Activated CD8-positive, alpha-beta memory T cell treated with anti-CD3 and anti-CD28 coated beads, Interleukin-2, amount 10 ng/mL, durations not matched to agents 7 days and 5 days (primary cell): ENCODE measurements at regions not wholly inside any gene's neighbourhood (a gene's known extent, or its start where the extent isn't known, plus 50 kb on each side); places are given as distances from the start of the nearest gene placed in this dataset.
"Not testable (repeated sequence)": the region's sequence is repeated elsewhere in the genome, so short reads cannot be mapped to it uniquely, and the experiment has no call there.

Source experiments
- ATAC-seq: fragments of 150-1000 bp; cut with Tn5 transposase; one replicate; pipeline ENCODE4 v1.10.0; 2021; ENCODE audit warnings: moderate library complexity
- CTCF ChIA-PET: fragments of 350-600 bp; sonication (Branson Sonifier 250); formaldehyde crosslinking; loops from one replicate; lab custom pipeline; 2021; ENCODE audit warnings: antibody characterized with exemption; lab: Charles Lee
- DNase-seq: peaks from one replicate; pipeline ENCODE4 v3.0.0-alpha.2; 2020
- H3K27ac Mint-ChIP-seq: one replicate; pipeline ENCODE4 v1.8.0; 2021; ENCODE audit warnings: mild to moderate bottlenecking, mixed read lengths
- H3K27me3 Mint-ChIP-seq: one replicate; pipeline ENCODE4 v1.8.0; 2021; ENCODE audit warnings: mixed read lengths
- H3K36me3 Mint-ChIP-seq: one replicate; pipeline ENCODE4 v1.8.0; 2021; ENCODE audit warnings: mild to moderate bottlenecking, mixed read lengths
- H3K4me1 Mint-ChIP-seq: one replicate; pipeline ENCODE4 v1.8.0; 2021; ENCODE audit warnings: mixed read lengths
- H3K4me3 Mint-ChIP-seq: one replicate; pipeline ENCODE4 v1.8.0; 2021; ENCODE audit warnings: mild to moderate bottlenecking, moderate library complexity, mixed read lengths
- H3K9me3 Mint-ChIP-seq: one replicate; pipeline ENCODE4 v1.8.0; 2022; ENCODE audit warnings: low read depth, mixed read lengths

GRCh38 chr7:50943482-50943881 lies 160.8 kb upstream of the GRB10 start:
- no peak for ATAC-seq
- CTCF ChIA-PET, result no interaction called here
- peaks cover 3% of the 10 kb centered on the region for H3K27me3 Mint-ChIP-seq
- H3K4me3 Mint-ChIP-seq, result no peak overlapping the region
- DNase-seq, result no peak
- H3K27ac Mint-ChIP-seq, result no peak overlapping the region
- H3K36me3 Mint-ChIP-seq, result no peaks in the 10 kb centered on the region
- no peaks in the 10 kb centered on the region for H3K9me3 Mint-ChIP-seq
- no peaks in the 10 kb centered on the region for H3K4me1 Mint-ChIP-seq

GRCh38 chr7:50941525-50941924 lies 158.8 kb upstream of the GRB10 start:
- no peaks in the 10 kb centered on the region for H3K36me3 Mint-ChIP-seq
- no peak overlapping the region for H3K27ac Mint-ChIP-seq
- H3K27me3 Mint-ChIP-seq, result no peaks in the 10 kb centered on the region
- H3K9me3 Mint-ChIP-seq, result no peaks in the 10 kb centered on the region
- DNase-seq (no peak), ATAC-seq (no peak)
- H3K4me3 Mint-ChIP-seq, result no peak overlapping the region
- no peaks in the 10 kb centered on the region for H3K4me1 Mint-ChIP-seq
- CTCF ChIA-PET, result no interaction called here

DNA sequence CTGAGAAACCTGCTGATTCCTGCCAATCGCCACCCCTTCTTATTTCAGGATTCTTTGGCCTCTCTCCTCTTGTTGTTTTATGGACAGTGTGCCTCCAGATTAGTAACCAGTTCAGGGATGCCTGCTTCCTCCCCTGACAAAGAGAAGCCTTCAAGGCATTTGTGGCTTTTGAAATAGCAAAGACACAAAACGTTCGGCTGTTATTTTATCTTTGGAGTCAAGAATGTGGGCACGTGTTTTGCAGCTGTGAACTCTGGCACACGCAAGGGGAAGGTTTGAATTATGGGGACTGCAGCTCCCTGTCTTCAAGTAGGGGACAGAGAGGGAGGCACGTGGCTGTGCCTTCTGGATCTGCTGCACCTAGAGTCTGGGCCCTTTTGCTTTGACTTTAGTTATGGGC lies 157.9 kb upstream of the GRB10 start:
- no peaks in the 10 kb centered on the region for H3K9me3 Mint-ChIP-seq
- H3K27ac Mint-ChIP-seq, result no peak overlapping the region
- H3K4me1 Mint-ChIP-seq, result no peaks in the 10 kb centered on the region
- no peak for ATAC-seq
- CTCF ChIA-PET, result no interaction called here
- H3K36me3 Mint-ChIP-seq, result no peaks in the 10 kb centered on the region
- no peak overlapping the region for H3K4me3 Mint-ChIP-seq
- no peak for DNase-seq
- H3K27me3 Mint-ChIP-seq, result no peaks in the 10 kb centered on the region

DNA sequence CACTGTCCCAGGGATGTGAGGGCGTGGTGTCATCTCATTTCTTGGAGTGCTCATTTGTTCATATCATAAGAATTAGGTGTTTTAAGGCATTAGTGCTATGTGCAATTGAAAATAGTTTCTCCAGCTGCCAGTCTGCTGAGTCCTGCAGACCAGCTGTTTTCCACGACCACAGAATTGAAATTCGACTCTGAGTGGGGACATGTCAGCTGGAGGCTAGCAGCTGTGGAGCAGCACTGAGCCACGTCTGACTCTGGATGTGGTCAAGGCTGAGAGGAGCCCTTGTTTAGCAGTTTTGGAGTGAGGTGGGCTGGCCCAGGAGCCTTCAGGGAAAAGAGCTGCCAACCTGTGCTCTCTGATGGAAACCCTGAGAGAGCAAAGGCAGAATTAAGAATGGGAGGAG lies 156.3 kb upstream of the GRB10 start:
- ATAC-seq, result no peak
- Mint-ChIP-seq H3K4me1 (no peaks in the 10 kb centered on the region), H3K9me3 (no peaks in the 10 kb centered on the region), H3K27ac (no peak overlapping the region), H3K27me3 (no peaks in the 10 kb centered on the region), H3K4me3 (no peak overlapping the region), H3K36me3 (no peaks in the 10 kb centered on the region)
- DNase-seq, result no peak
- CTCF ChIA-PET, result interaction anchor here (1.3 kb wide), 1 partner anchor 471 kb away, joined by 3 read pairs; no protein-coding TSS in a partner anchor

DNA sequence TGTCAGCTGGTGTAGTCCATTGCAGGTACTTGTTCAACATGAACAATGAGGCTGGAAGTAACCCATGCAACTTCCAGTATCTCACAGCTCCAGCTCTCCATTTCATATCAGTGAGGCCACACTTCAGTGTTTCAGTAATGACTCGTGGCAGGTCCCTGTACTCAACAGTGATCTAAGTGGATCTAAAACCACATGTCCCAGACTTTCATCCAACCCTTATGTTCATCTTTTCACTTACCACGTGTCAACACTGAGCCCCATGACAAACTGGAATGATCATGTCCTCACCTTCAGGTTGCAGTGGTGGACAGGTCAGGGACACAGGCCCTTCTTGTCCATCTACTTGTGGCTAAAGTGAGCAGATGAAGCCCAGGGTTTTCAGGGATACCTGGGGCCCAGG lies 155.0 kb upstream of the GRB10 start:
- Mint-ChIP-seq H3K27me3 (no peaks in the 10 kb centered on the region), H3K4me3 (no peak overlapping the region), H3K36me3 (no peaks in the 10 kb centered on the region), H3K4me1 (no peaks in the 10 kb centered on the region), H3K27ac (no peak overlapping the region), H3K9me3 (no peaks in the 10 kb centered on the region)
- no peak for DNase-seq
- CTCF ChIA-PET, result interaction anchor here (1.3 kb wide), 1 partner anchor 470 kb away, joined by 3 read pairs; no protein-coding TSS in a partner anchor
- no peak for ATAC-seq

DNA sequence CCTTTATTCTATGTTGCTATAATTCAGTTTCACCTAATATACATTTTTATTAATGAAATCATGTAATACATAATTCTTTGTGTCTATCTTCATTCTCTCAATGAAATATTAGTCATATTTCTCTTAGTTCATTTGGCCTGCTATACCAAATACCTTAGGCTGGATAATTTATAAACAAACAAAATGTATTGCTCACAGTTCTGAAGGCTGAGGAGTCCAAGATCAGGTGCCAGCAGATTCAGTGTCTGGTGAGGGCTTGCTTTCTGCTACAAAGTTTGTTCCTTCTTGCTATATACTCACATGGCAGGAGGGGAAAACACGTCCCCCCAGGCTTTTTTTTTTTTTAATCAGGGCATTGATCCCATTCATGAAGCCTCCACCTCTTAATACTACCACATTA lies 143.4 kb upstream of the GRB10 start:
- Mint-ChIP-seq H3K9me3 (no peaks in the 10 kb centered on the region), H3K36me3 (no peaks in the 10 kb centered on the region), H3K4me3 (no peak overlapping the region), H3K27me3 (peaks cover 4% of the 10 kb centered on the region), H3K4me1 (no peaks in the 10 kb centered on the region), H3K27ac (no peak overlapping the region)
- ATAC-seq, result no peak
- CTCF ChIA-PET, result no interaction called here
- DNase-seq, result no peak

- Mint-ChIP-seq H3K4me1 (no peaks in the 10 kb centered on the region), H3K9me3 (no peaks in the 10 kb centered on the region), H3K27ac (no peak overlapping the region), H3K27me3 (peaks cover 4% of the 10 kb centered on the region), H3K36me3 (no peaks in the 10 kb centered on the region), H3K4me3 (no peak overlapping the region)
- ATAC-seq, result no peak
- no peak for DNase-seq
- CTCF ChIA-PET, result no interaction called here
Measured at GRCh38 chr7:50923476-50923875, 140.8 kb upstream of the GRB10 start.

DNA sequence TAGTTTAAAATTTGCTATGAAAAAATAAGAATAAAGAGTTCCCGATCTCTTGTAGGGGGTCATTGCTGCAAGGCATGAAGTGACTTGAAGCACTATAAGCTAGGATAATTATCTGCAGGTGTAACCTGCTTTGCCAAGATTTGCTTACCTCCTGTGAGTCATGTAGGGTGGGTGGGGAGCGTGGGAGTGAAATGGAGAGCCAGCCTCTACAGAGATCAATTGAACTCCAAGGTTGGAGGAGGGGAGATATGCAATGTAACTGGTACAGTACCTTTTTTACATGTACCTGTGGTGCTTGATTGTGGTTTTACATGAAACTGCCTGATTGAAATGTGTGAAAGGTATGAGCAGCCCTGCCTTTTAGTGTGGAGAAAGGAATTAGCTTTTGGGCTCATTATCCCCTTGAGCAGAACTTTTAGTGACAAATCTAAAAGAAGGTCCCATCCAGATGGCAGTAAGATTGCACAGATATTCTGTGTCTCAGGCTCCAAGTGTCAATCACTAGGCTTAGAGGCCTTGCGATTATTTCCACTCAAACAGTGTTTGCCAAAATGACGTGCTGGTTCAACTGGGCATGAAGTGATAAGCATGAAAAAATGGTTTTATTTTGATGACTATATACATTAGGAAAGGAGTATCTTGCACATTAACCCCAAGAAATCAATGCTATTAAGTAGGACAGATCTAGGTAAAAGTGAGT lies 138.6 kb upstream of the GRB10 start:
- Mint-ChIP-seq H3K4me1 (no peaks in the 10 kb centered on the region), H3K27me3 (no peaks in the 10 kb centered on the region)
- no peak for DNase-seq

DNA sequence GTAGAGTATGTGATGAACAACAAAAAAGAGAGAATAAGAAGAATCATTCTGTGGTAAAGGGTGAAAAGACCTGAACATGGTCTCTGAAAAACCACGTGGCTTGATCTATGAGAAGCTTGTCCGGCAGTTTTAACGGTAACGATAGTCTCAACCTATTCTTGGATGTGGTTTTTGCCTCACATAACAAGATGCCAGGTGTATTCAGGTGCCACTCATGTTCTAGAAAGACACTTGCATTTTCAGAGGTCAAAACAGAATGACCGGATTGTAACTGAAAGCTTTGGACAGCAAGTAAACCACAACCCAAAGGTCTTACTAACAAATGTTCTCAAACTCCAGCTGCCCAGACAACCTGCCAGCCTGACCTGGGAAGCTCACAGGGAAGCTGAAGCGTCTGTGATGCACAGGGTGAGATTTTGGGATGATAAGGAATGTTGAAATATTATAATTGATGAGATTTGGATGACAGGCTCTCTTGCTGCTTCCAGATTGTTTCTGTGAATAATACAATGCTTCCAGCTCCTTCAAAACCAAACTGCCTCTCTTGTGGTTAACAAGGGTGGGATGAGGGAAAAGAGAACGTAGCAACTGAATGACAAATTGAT lies 137.4 kb upstream of the GRB10 start:
- Mint-ChIP-seq H3K4me1 (no peaks in the 10 kb centered on the region), H3K27ac (no peak overlapping the region), H3K4me3 (no peak overlapping the region), H3K27me3 (no peaks in the 10 kb centered on the region), H3K9me3 (no peaks in the 10 kb centered on the region), H3K36me3 (no peaks in the 10 kb centered on the region)
- CTCF ChIA-PET, result no interaction called here
- ATAC-seq, result no peak
- no peak for DNase-seq

More for the DNA sequence above, 138.6 kb upstream of the GRB10 start:
- Mint-ChIP-seq H3K4me3 (no peak overlapping the region), H3K36me3 (no peaks in the 10 kb centered on the region), H3K27ac (no peak overlapping the region), H3K9me3 (no peaks in the 10 kb centered on the region)
- ATAC-seq, result no peak
- CTCF ChIA-PET, result no interaction called here

DNA sequence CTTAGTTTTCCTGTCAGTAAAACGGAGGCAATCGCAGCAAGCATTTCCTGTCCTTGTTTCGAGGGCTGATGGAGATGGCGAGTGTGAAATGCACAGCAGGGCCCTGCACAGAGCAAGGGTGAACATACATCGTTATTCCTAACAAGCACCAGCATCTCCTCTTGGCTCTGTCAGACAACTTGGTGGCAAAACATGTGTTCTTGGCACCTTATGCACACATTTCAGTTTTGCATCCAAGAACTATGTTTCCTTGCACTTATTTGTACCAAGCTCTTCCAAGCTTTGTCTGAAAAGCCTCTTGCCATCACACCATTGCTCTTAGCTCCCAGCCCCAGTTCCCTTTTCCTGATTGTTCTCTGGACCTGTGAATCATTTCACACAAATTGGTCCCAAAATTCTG lies 132.9 kb upstream of the GRB10 start:
- CTCF ChIA-PET, result no interaction called here
- Mint-ChIP-seq H3K36me3 (no peaks in the 10 kb centered on the region), H3K27me3 (peaks cover 4% of the 10 kb centered on the region), H3K4me1 (no peaks in the 10 kb centered on the region), H3K4me3 (no peak overlapping the region), H3K27ac (no peak overlapping the region), H3K9me3 (no peaks in the 10 kb centered on the region)
- no peak for ATAC-seq
- no peak for DNase-seq

GRCh38 chr7:50914460-50914859 lies 131.8 kb upstream of the GRB10 start:
- no peaks in the 10 kb centered on the region for H3K4me1 Mint-ChIP-seq
- CTCF ChIA-PET, result no interaction called here
- DNase-seq (no peak), ATAC-seq (no peak)
- no peak overlapping the region for H3K4me3 Mint-ChIP-seq
- no peak overlapping the region for H3K27ac Mint-ChIP-seq
- H3K9me3 Mint-ChIP-seq, result no peaks in the 10 kb centered on the region
- no peaks in the 10 kb centered on the region for H3K36me3 Mint-ChIP-seq
- peaks cover 4% of the 10 kb centered on the region for H3K27me3 Mint-ChIP-seq

- H3K27ac Mint-ChIP-seq, result no peak overlapping the region
- H3K36me3 Mint-ChIP-seq, result no peaks in the 10 kb centered on the region
- ATAC-seq (no peak), DNase-seq (no peak)
- no peaks in the 10 kb centered on the region for H3K9me3 Mint-ChIP-seq
- no peak overlapping the region for H3K4me3 Mint-ChIP-seq
- CTCF ChIA-PET, result no interaction called here
- peaks cover 7% of the 10 kb centered on the region for H3K27me3 Mint-ChIP-seq
- no peaks in the 10 kb centered on the region for H3K4me1 Mint-ChIP-seq
Measured at GRCh38 chr7:50908628-50909290, 126.1 kb upstream of the GRB10 start.

- H3K27ac Mint-ChIP-seq, CTCF ChIA-PET, DNase-seq, H3K4me3 Mint-ChIP-seq, H3K4me1 Mint-ChIP-seq, H3K36me3 Mint-ChIP-seq, H3K9me3 Mint-ChIP-seq, ATAC-seq: not testable (repeated sequence)
- H3K27me3 Mint-ChIP-seq, result peaks cover 18% of the 10 kb centered on the region
Measured at GRCh38 chr7:50898604-50899477, 116.1 kb upstream of the GRB10 start.
